Left ventricle myocardium inferior (tissue), 1 donor: ENCODE measurements at regions not wholly inside any gene's neighbourhood (a gene's known extent, or its start where the extent isn't known, plus 50 kb on each side); places are given as distances from the start of the nearest gene placed in this dataset.
"Not testable (repeated sequence)": the region's sequence is repeated elsewhere in the genome, so short reads cannot be mapped to it uniquely, and the experiment has no call there.

ENCODE experiments used
- DNase-seq: peaks from one replicate; pipeline ENCODE4 v3.0.0-alpha.2; 2020
- H3K27ac ChIP-seq: fragments of 200-600 bp; replicated peaks from 2 replicates; pipeline ENCODE4 v1.8.0; 2021
- H3K27me3 ChIP-seq: fragments of 200-600 bp; 2 replicates; pipeline ENCODE4 v1.8.0; 2021; ENCODE audit warnings: low read depth
- H3K36me3 ChIP-seq: fragments of 200-600 bp; 2 replicates; pipeline ENCODE4 v1.8.0; 2021
- H3K4me1 ChIP-seq: fragments of 200-600 bp; 2 replicates; pipeline ENCODE4 v1.8.0; 2021
- H3K4me3 ChIP-seq: fragments of 200-600 bp; 2 replicates; pipeline ENCODE4 v1.8.0; 2021; ENCODE audit warnings: mild to moderate bottlenecking, moderate library complexity
- H3K9me3 ChIP-seq: fragments of 200-600 bp; replicated peaks from 2 replicates; pipeline ENCODE4 v1.8.0; 2021
- CTCF ChIP-seq: fragments of 200-600 bp; IDR thresholded peaks from 2 replicates; pipeline ENCODE4 v1.8.0; 2021; ENCODE audit warnings: antibody characterized with exemption, mild to moderate bottlenecking, borderline replicate concordance
- intact Hi-C: fragments of 100-400 bp; cut with micrococcal nuclease; formaldehyde crosslinking; loops from one replicate; pipeline ENCODE4 v1.11.0; 2022
- donor health status: DM: no; HTN: yes; CAD: no; lungs with severe emphysema.

GRCh38 chr3:14033023-14033422, 91.6 kb downstream of the CHCHD4 start:
- TF ChIP-seq CTCF: no peak
- peaks cover 14% of the 10 kb centered on the region for H3K36me3 ChIP-seq
- peaks cover 6% of the 10 kb centered on the region for H3K27me3 ChIP-seq
- no peaks in the 10 kb centered on the region for H3K4me1 ChIP-seq
- H3K9me3 ChIP-seq: peaks cover 61% of the 10 kb centered on the region
- DNase-seq: no peak
- H3K27ac ChIP-seq: no peak overlapping the region
- no peak overlapping the region for H3K4me3 ChIP-seq
- intact Hi-C loops: no loop called here

DNA sequence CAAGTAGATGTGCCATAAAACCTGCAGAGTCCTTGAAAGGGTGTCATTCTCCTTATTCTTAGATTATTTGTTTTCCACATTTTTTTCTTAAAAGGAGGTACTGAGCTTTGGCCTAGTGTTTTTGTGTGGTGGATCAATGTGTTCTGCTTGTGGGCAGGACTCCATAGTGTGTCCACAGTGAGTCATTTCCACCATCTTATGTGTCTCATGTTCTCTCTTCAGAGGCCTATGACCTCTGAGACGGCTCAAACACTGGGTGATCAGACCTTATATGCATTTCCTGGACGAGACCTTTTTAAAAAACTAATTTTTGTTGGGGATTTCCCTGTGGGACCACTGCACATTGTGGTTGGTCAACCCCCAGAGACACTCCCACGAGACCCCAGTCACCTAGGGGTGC, 93.4 kb downstream of the CHCHD4 start:
- no peaks in the 10 kb centered on the region for H3K36me3 ChIP-seq
- no peak for DNase-seq
- H3K9me3 ChIP-seq: peaks cover 57% of the 10 kb centered on the region
- H3K27me3 ChIP-seq: peaks cover 6% of the 10 kb centered on the region
- TF ChIP-seq CTCF: no peak
- intact Hi-C loops: no loop called here
- H3K27ac ChIP-seq: no peak overlapping the region
- H3K4me1 ChIP-seq: no peaks in the 10 kb centered on the region
- no peak overlapping the region for H3K4me3 ChIP-seq

DNA sequence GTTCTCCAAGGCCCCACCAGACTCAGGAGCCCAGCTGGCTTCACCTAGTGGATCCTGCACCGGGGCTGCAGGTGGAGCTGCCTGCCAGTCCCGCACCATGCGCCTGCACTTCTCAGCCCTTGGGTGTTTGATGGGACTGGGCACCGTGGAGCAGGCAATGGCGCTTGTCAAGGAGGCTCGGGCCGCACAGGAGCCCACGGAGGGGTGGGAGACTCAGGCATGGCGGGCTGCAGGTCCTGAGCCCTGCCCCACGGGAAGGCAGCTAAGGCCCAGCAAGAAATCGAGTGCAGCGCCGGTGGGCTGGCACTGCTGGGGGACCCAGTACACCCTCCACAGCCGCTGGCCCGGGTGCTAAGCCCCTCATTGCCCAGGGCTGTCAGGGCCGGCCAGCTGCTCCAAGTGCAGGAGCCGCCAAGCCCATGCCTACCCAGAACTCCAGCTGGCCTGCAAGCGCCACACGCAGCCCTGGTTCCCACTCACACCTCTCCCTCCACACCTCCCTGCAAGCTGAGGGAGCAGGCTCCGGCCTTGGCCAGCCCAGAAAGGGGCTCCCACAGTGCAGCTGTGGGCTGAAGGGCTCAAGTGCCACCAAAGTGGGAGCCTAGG, 95.2 kb downstream of the CHCHD4 start:
- H3K4me1 ChIP-seq, H3K36me3 ChIP-seq, intact Hi-C loops, H3K27me3 ChIP-seq, H3K27ac ChIP-seq, H3K4me3 ChIP-seq, DNase-seq: not testable (repeated sequence)
- H3K9me3 ChIP-seq: peaks cover 57% of the 10 kb centered on the region

DNA sequence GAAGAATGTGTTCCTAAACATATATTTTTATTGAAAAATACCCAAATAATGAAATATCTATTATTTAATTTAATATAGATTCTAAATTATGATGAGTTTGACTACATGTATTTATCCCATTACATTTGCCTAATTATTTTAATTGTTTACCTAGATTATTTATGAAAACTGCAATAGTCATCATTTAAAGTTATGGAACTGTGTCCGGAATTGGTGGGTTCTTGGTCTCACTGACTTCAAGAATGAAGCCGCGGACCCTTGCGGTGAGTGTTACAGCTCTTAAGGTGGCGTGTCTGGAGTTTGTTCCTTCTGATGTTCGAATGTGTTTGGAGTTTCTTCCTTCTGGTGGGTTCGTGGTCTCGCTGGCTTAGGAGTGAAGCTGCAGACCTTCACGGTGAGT, 96.5 kb downstream of the CHCHD4 start:
- intact Hi-C loops, H3K4me1 ChIP-seq, H3K4me3 ChIP-seq, H3K36me3 ChIP-seq, DNase-seq, H3K27ac ChIP-seq, H3K27me3 ChIP-seq: not testable (repeated sequence)
- peaks cover 55% of the 10 kb centered on the region for H3K9me3 ChIP-seq

- Histone ChIP-seq H3K4me3 (no peak overlapping the region), H3K36me3 (no peaks in the 10 kb centered on the region), H3K27ac (no peak overlapping the region), H3K4me1 (no peaks in the 10 kb centered on the region), H3K9me3 (peaks cover 46% of the 10 kb centered on the region), H3K27me3 (peaks cover 4% of the 10 kb centered on the region)
- no peak for DNase-seq
- no peak for TF ChIP-seq CTCF
- intact Hi-C loops: no loop called here
These were observed 105.2 kb downstream of the CHCHD4 start for GRCh38 chr3:14019459-14019858.

DNA sequence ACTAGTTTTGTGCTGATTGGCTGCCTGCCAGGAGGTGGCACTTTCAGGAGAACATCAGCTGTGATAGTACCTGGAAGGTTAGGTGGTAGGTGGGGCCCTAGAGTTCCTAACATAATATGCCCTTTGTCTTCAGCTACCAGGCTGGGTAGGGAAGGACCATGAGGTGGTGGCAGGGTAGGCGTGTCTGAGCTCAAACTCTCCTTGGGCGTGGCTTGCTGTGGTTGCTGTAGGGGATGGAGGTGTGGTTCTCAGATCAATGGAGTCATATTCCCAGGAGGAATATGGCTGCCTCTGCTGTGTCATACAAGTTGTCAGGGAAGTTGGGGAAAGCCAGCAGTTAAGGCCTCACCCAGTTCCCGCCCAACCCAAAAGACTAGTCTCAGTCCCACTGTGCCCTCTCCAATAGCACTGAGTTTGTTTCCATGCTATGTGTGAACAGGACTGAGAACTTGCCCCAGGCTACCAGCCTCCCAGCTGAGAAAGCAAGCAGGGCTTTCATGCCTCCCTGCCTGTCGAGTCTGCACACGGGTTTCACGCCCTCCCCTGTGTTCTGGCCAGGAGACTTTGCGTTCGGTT, 107.7 kb downstream of the CHCHD4 start:
- H3K27ac ChIP-seq: no peak overlapping the region
- H3K36me3 ChIP-seq: no peaks in the 10 kb centered on the region
- peaks cover 40% of the 10 kb centered on the region for H3K9me3 ChIP-seq
- no peak for DNase-seq
- H3K27me3 ChIP-seq: no peaks in the 10 kb centered on the region
- intact Hi-C loops: no loop called here
- H3K4me1 ChIP-seq: no peaks in the 10 kb centered on the region
- no peak overlapping the region for H3K4me3 ChIP-seq
- no peak for TF ChIP-seq CTCF
